GM12875 (cell line): ENCODE measurements at regions not wholly inside any gene's neighbourhood (a gene's known extent, or its start where the extent isn't known, plus 50 kb on each side); places are given as distances from the start of the nearest gene placed in this dataset.

Experiments used
- H3K4me3 ChIP-seq: one replicate; pipeline ENCODE4 v1.5.1; 2011; ENCODE audit warnings: low read depth, low read length, control low read depth
- CTCF ChIP-seq: IDR thresholded peaks from 2 replicates; pipeline ENCODE4 v1.5.1; 2011; ENCODE audit warnings: low read depth, mild to moderate bottlenecking, control low read depth, inconsistent platforms, low read length, moderate library complexity, borderline replicate concordance; ENCODE audit not compliant: insufficient read depth

- TF ChIP-seq CTCF = no peak
- H3K4me3 ChIP-seq = no peak overlapping the region
These were observed 51.4 kb upstream of the EXOC4 start for GRCh38 chr7:133201470-133201869.

- no peak for TF ChIP-seq CTCF
These were observed 49.9 kb upstream of the EXOC4 start for GRCh38 chr7:133202942-133203341.

More at GRCh38 chr7:133202942-133203341, 49.9 kb upstream of the EXOC4 start:
- H3K4me3 ChIP-seq = no peak overlapping the region
